ENCODE measurements at regions not wholly inside any gene's neighbourhood (a gene's known extent, or its start where the extent isn't known, plus 50 kb on each side); places are given as distances from the start of the nearest gene placed in this dataset.

GRCh38 chr2:9135822-9136558 lies 70.6 kb upstream of the ASAP2 start:
- DNase-seq: no peak

- DNase-seq: no peak
Measured at GRCh38 chr2:9127316-9127715, 79.3 kb upstream of the ASAP2 start.

GRCh38 chr2:9126540-9126939 lies 80.1 kb upstream of the ASAP2 start:
- DNase-seq: no peak

- DNase-seq: no peak
Measured at GRCh38 chr2:9124231-9124741, 82.3 kb upstream of the ASAP2 start.

GRCh38 chr2:9123069-9123468 lies 83.5 kb upstream of the ASAP2 start:
- DNase-seq: no peak

- DNase-seq: no peak
Measured at GRCh38 chr2:9122367-9122766, 84.2 kb upstream of the ASAP2 start.

GRCh38 chr2:9118383-9118960 lies 88.1 kb upstream of the ASAP2 start:
- no peak for DNase-seq

GRCh38 chr2:9115229-9115628 lies 91.4 kb upstream of the ASAP2 start:
- no peak for DNase-seq

- no peak for DNase-seq
Measured at GRCh38 chr2:9114458-9114857, 92.2 kb upstream of the ASAP2 start.

- DNase-seq: no peak
Measured at GRCh38 chr2:9113916-9114315, 92.7 kb upstream of the ASAP2 start.

GRCh38 chr2:9113262-9113661 lies 93.3 kb upstream of the ASAP2 start:
- no peak for DNase-seq

- no peak for DNase-seq
Measured at GRCh38 chr2:9112079-9112721, 94.4 kb upstream of the ASAP2 start.

GRCh38 chr2:9110893-9111569 lies 95.6 kb upstream of the ASAP2 start:
- DNase-seq: no peak

GRCh38 chr2:9110346-9110884 lies 96.2 kb upstream of the ASAP2 start:
- DNase-seq: no peak

GRCh38 chr2:9109871-9110270 lies 96.7 kb upstream of the ASAP2 start:
- DNase-seq: no peak

GRCh38 chr2:9108210-9108967 lies 98.2 kb upstream of the ASAP2 start:
- DNase-seq: no peak

GRCh38 chr2:9107168-9108025 lies 99.2 kb upstream of the ASAP2 start:
- no peak for DNase-seq

- no peak for DNase-seq
Measured at GRCh38 chr2:9106338-9107167, 100.1 kb upstream of the ASAP2 start.

GRCh38 chr2:9105601-9106337 lies 100.8 kb upstream of the ASAP2 start:
- DNase-seq: no peak
